HEK293 (cell line): ENCODE measurements at regions not wholly inside any gene's neighbourhood (a gene's known extent, or its start where the extent isn't known, plus 50 kb on each side); places are given as distances from the start of the nearest gene placed in this dataset.

Experiments
- CTCF ChIA-PET: fragments of 350-600 bp; formaldehyde crosslinking; extraction: SDS; loops from one replicate; lab custom pipeline; 2021; ENCODE audit warnings: antibody characterized with exemption; lab: Yijun Ruan, JAX
- POLR2A ChIA-PET: fragments of 300-600 bp; formaldehyde crosslinking; extraction: SDS; loops from one replicate; lab custom pipeline; 2020; ENCODE audit warnings: antibody characterized with exemption, inconsistent platforms; lab: Yijun Ruan, JAX
- H3K27ac ChIP-seq: fragments of 200-500 bp; sonication (Bioruptor generic); 2 replicates; pipeline ENCODE4 v1.5.1; 2014; ENCODE audit warnings: low read depth, low read length, control low read depth, inconsistent platforms; ENCODE audit errors: extremely low read depth
- H3K36me3 ChIP-seq, 2 experiments: fragments of 200-500 bp in 1 of 2; sonication (Bioruptor generic) in 1 of 2; 1 replicate in 1 of 2; 2 replicates in 1 of 2; pipeline ENCODE4 v1.5.1; 2014 to 2017; ENCODE audit warnings: inconsistent platforms in 2 of 2, low read length in 2 of 2; ENCODE audit not compliant: control insufficient read depth in 2 of 2, insufficient read depth in 1 of 2
- H3K4me1 ChIP-seq: fragments of 200-500 bp; sonication (Bioruptor generic); 2 replicates; pipeline ENCODE4 v1.5.1; 2014; ENCODE audit warnings: mild to moderate bottlenecking, low read length, inconsistent platforms; ENCODE audit not compliant: control insufficient read depth, insufficient read depth
- H3K4me3 ChIP-seq: 2 replicates; pipeline ENCODE4 v1.5.1; 2011; ENCODE audit warnings: low read depth, mild to moderate bottlenecking, control low read depth, low read length, moderate library complexity
- H3K9me3 ChIP-seq: fragments of 200-500 bp; sonication (Bioruptor generic); 2 replicates; pipeline ENCODE4 v1.5.1; 2014; ENCODE audit warnings: low read depth, low read length, inconsistent platforms; ENCODE audit not compliant: control insufficient read depth, insufficient read depth
- FEZF1 ChIP-seq: fragments of 450-650 bp; formaldehyde crosslinking; IDR thresholded peaks from 2 replicates; pipeline ENCODE4 v1.5.1; 2016; ENCODE audit warnings: missing biosample characterization, missing genetic modification characterization
- GLIS1 ChIP-seq: fragments of 450-650 bp; formaldehyde crosslinking; IDR thresholded peaks from 2 replicates; pipeline ENCODE4 v1.5.1; 2016; ENCODE audit warnings: missing biosample characterization, missing genetic modification characterization
- GLIS2 ChIP-seq: fragments of 450-650 bp; formaldehyde crosslinking; IDR thresholded peaks from 2 replicates; pipeline ENCODE4 v1.5.1; 2016; ENCODE audit warnings: missing biosample characterization, missing genetic modification characterization
- KLF10 ChIP-seq: fragments of 450-650 bp; IDR thresholded peaks from 2 replicates; pipeline ENCODE4 v1.5.1; 2018; ENCODE audit warnings: missing biosample characterization, mild to moderate bottlenecking, missing genetic modification characterization
- KLF7 ChIP-seq: fragments of 450-650 bp; formaldehyde crosslinking; IDR thresholded peaks from 2 replicates; pipeline ENCODE4 v1.5.1; 2016; ENCODE audit warnings: missing biosample characterization, missing genetic modification characterization, borderline replicate concordance
- MEIS1 ChIP-seq: sonication (generic); formaldehyde crosslinking; IDR thresholded peaks from 2 replicates; pipeline ENCODE4 v1.8.1; 2022; ENCODE audit warnings: missing genetic modification reagents, mild to moderate bottlenecking, borderline replicate concordance
- SETDB1 ChIP-seq: IDR thresholded peaks from one replicate; pipeline ENCODE4 v1.6.1; 2017; ENCODE audit warnings: mild to moderate bottlenecking, low read length, moderate library complexity, mixed read lengths; ENCODE audit not compliant: insufficient read length
- SP3 ChIP-seq: fragments of 450-650 bp; formaldehyde crosslinking; IDR thresholded peaks from 2 replicates; pipeline ENCODE4 v1.5.1; 2016; ENCODE audit warnings: missing biosample characterization, missing genetic modification characterization
- TCF7L2 ChIP-seq: IDR thresholded peaks from 2 replicates; pipeline ENCODE4 v1.6.1; 2011; ENCODE audit warnings: low read depth, mild to moderate bottlenecking, inconsistent platforms, low read length, moderate library complexity, borderline replicate concordance
- TRIM28 ChIP-seq: IDR thresholded peaks from 2 replicates; pipeline ENCODE4 v1.6.1; 2011; ENCODE audit warnings: low read length, control low read depth, borderline replicate concordance
- ZBTB8A ChIP-seq: fragments of 450-650 bp; formaldehyde crosslinking; IDR thresholded peaks from 2 replicates; pipeline ENCODE4 v1.5.1; 2016; ENCODE audit warnings: missing biosample characterization, missing genetic modification characterization
- ZNF18 ChIP-seq: fragments of 450-650 bp; formaldehyde crosslinking; IDR thresholded peaks from 2 replicates; pipeline ENCODE4 v1.5.1; 2016; ENCODE audit warnings: missing biosample characterization, missing genetic modification characterization
- ZNF184 ChIP-seq: fragments of 450-650 bp; IDR thresholded peaks from 2 replicates; pipeline ENCODE4 v1.5.1; 2018; ENCODE audit warnings: missing biosample characterization, mild to moderate bottlenecking, missing genetic modification characterization
- ZNF223 ChIP-seq: fragments of 450-650 bp; formaldehyde crosslinking; IDR thresholded peaks from 2 replicates; pipeline ENCODE4 v1.5.1; 2016; ENCODE audit warnings: missing biosample characterization, missing genetic modification characterization
- ZNF354C ChIP-seq: fragments of 450-650 bp; formaldehyde crosslinking; IDR thresholded peaks from 2 replicates; pipeline ENCODE4 v1.5.1; 2016; ENCODE audit warnings: missing biosample characterization, missing genetic modification characterization, low read depth, borderline replicate concordance
- ZNF366 ChIP-seq: fragments of 450-650 bp; formaldehyde crosslinking; conservative IDR thresholded peaks from 2 replicates; pipeline ENCODE4 v1.5.1; 2016; ENCODE audit warnings: missing biosample characterization, missing genetic modification characterization
- ZNF426 ChIP-seq: fragments of 450-650 bp; formaldehyde crosslinking; IDR thresholded peaks from 2 replicates; pipeline ENCODE4 v1.5.1; 2017; ENCODE audit warnings: missing biosample characterization, missing genetic modification characterization, mild to moderate bottlenecking, inconsistent platforms, moderate library complexity
- ZNF548 ChIP-seq: fragments of 450-650 bp; formaldehyde crosslinking; IDR thresholded peaks from 2 replicates; pipeline ENCODE4 v1.5.1; 2016; ENCODE audit warnings: missing biosample characterization, missing genetic modification characterization
- ZNF549 ChIP-seq: fragments of 450-650 bp; IDR thresholded peaks from 2 replicates; pipeline ENCODE4 v1.5.1; 2018; ENCODE audit warnings: missing biosample characterization, missing genetic modification characterization, mild to moderate bottlenecking, inconsistent platforms, moderate library complexity
- ZNF561 ChIP-seq: fragments of 450-650 bp; IDR thresholded peaks from 2 replicates; pipeline ENCODE4 v1.5.1; 2018; ENCODE audit warnings: missing biosample characterization, missing genetic modification characterization, borderline replicate concordance
- ZNF610 ChIP-seq: fragments of 450-650 bp; formaldehyde crosslinking; IDR thresholded peaks from 2 replicates; pipeline ENCODE4 v1.5.1; 2016; ENCODE audit warnings: missing biosample characterization, missing genetic modification characterization, borderline replicate concordance
- ZNF660 ChIP-seq: fragments of 450-650 bp; IDR thresholded peaks from 2 replicates; pipeline ENCODE4 v1.5.1; 2018; ENCODE audit warnings: missing biosample characterization, mild to moderate bottlenecking, missing genetic modification characterization
- ZNF777 ChIP-seq: fragments of 450-650 bp; formaldehyde crosslinking; IDR thresholded peaks from 2 replicates; pipeline ENCODE4 v1.5.1; 2017; ENCODE audit warnings: missing biosample characterization, missing genetic modification characterization, borderline replicate concordance
- ZNF837 ChIP-seq: fragments of 450-650 bp; formaldehyde crosslinking; IDR thresholded peaks from 2 replicates; pipeline ENCODE4 v1.5.1; 2016; ENCODE audit warnings: missing biosample characterization, missing genetic modification characterization
- TF ChIP-seq, protein P1 (sequence below): fragments of 450-650 bp; formaldehyde crosslinking; IDR thresholded peaks from 2 replicates; pipeline ENCODE4; 2016; ENCODE audit warnings: missing biosample characterization, missing genetic modification characterization
- TF ChIP-seq, protein P2 (sequence below): fragments of 450-650 bp; formaldehyde crosslinking; IDR thresholded peaks from 2 replicates; pipeline ENCODE4 v1.5.1; 2016; ENCODE audit warnings: missing biosample characterization, missing genetic modification characterization

- TF ChIP-seq ZNF426 (tag by site-specific recombination) (no peak), ZNF223 (tag by site-specific recombination) (no peak), SETDB1 (peak; percentile 51), TCF7L2 (no peak; the same call in 1 of the 2 replicates), ZBTB8A (tag by site-specific recombination) (0 out of 2 replicates have a peak, but pooled peaks have one; percentile 24), ZNF366 (peak; percentile 79), ZNF561 (tag by site-specific recombination) (peak; percentile 75), GLIS1 (tag by site-specific recombination) (peak; percentile 53)
These were observed 115.4 kb upstream of the CDC42EP3 start (continued) for GRCh38 chr2:37786854-37787253.

DNA sequence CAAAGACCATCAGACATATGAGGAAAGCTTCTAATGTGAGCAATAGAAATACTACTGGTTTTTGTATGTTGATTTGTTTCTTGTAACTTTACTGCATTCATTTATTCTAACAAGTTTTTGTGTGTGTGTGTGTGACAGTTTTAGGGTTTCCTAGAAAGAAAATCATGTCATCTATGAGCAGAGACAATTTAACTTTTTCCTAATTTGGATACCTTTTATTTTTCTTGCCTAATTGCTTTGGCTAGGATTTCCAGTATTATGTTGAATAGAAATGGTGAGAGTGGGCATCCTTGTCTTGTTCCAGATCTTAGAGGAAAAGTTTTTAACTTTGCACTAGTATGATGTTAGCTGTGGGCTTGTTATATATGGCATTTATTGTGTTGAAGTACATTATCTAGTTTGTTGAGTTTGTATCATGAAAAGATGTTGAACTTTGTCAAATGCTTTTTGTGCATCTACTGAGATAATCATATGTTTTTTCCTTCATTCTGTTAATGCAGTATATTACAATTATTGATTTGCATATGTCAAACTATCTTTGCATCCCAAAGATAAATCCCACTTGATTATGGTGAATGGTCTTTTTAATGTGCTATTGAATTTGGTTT is 117.3 kb upstream of the CDC42EP3 start:
- ChIA-PET CTCF (interaction anchor here (0.5 to 1.2 kb wide), 2 partner anchors 353 to 392 kb away, joined by 3 to 4 read pairs; no protein-coding TSS in a partner anchor), POLR2A (no interaction called here)
- Histone ChIP-seq H3K4me1 (peaks cover 4% of the 10 kb centered on the region; the same call in 1 of the 2 replicates), H3K9me3 (no peaks in the 10 kb centered on the region; the same call in 1 of the 2 replicates), H3K4me3 (no peak overlapping the region), H3K36me3 (no peaks in the 10 kb centered on the region), H3K27ac (no peak overlapping the region)
- peak; percentile 49; the same call in 1 of the 2 replicates for TF ChIP-seq TRIM28
- peak; percentile 99 for TF ChIP-seq SETDB1
- TF ChIP-seq ZNF18 (tag by site-specific recombination): no peak
- no peak for TF ChIP-seq SP3 (tag by site-specific recombination)

- CTCF ChIA-PET: interaction anchor here (0.7 kb wide), 1 partner anchor 20 kb away, joined by 5 read pairs; no protein-coding TSS in a partner anchor
- Histone ChIP-seq H3K36me3 (no peaks in the 10 kb centered on the region), H3K9me3 (no peaks in the 10 kb centered on the region; the same call in 1 of the 2 replicates), H3K27ac (no peak overlapping the region), H3K4me3 (no peak overlapping the region), H3K4me1 (peaks cover 4% of the 10 kb centered on the region; the same call in 1 of the 2 replicates)
- POLR2A ChIA-PET: no interaction called here
- TF ChIP-seq ZNF549 (tag by site-specific recombination): no peak
- no peak for TF ChIP-seq GLIS2 (tag by site-specific recombination)
- TF ChIP-seq MEIS1 (CRISPR knock-in tag): no peak
- TF ChIP-seq, protein P1, sequence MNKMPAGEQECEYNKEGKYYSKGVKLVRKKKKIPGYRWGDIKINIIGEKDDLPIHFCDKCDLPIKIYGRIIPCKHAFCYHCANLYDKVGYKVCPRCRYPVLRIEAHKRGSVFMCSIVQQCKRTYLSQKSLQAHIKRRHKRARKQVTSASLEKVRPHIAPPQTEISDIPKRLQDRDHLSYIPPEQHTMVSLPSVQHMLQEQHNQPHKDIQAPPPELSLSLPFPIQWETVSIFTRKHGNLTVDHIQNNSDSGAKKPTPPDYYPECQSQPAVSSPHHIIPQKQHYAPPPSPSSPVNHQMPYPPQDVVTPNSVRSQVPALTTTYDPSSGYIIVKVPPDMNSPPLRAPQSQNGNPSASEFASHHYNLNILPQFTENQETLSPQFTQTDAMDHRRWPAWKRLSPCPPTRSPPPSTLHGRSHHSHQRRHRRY (tag by site-specific recombination): no peak
- no peak for TF ChIP-seq ZNF777 (tag by site-specific recombination)
- TF ChIP-seq FEZF1 (tag by site-specific recombination): no peak
- no peak for TF ChIP-seq ZNF610 (tag by site-specific recombination)
- TF ChIP-seq KLF10 (tag by site-specific recombination): no peak
- no peak for TF ChIP-seq ZNF184 (tag by site-specific recombination)
- no peak for TF ChIP-seq ZNF837 (tag by site-specific recombination)
- no peak for TF ChIP-seq ZNF660
- TF ChIP-seq KLF7 (tag by site-specific recombination): no peak
- no peak for TF ChIP-seq ZNF354C (tag by site-specific recombination)
- no peak for TF ChIP-seq ZNF548 (tag by site-specific recombination)
- TF ChIP-seq, protein P2, sequence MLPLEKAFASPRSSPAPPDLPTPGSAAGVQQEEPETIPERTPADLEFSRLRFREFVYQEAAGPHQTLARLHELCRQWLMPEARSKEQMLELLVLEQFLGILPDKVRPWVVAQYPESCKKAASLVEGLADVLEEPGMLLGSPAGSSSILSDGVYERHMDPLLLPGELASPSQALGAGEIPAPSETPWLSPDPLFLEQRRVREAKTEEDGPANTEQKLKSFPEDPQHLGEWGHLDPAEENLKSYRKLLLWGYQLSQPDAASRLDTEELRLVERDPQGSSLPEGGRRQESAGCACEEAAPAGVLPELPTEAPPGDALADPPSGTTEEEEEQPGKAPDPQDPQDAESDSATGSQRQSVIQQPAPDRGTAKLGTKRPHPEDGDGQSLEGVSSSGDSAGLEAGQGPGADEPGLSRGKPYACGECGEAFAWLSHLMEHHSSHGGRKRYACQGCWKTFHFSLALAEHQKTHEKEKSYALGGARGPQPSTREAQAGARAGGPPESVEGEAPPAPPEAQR: no peak
These were observed 118.6 kb upstream of the CDC42EP3 start for GRCh38 chr2:37790019-37790418.
